HepG2 (cell line): ENCODE measurements at regions not wholly inside any gene's neighbourhood (a gene's known extent, or its start where the extent isn't known, plus 50 kb on each side); places are given as distances from the start of the nearest gene placed in this dataset.

Source experiments
- ARID5B ChIP-seq: IDR thresholded peaks from 2 replicates; pipeline ENCODE4 v1.4.0; 2020; ENCODE audit warnings: mild to moderate bottlenecking, missing genetic modification reagents
- CENPT ChIP-seq: sonication (generic); formaldehyde crosslinking; IDR thresholded peaks from 2 replicates; pipeline ENCODE4 v1.8.0; 2022; ENCODE audit warnings: low read depth, mild to moderate bottlenecking, moderate library complexity, missing genetic modification reagents
- FOXJ3 ChIP-seq: sonication (generic); formaldehyde crosslinking; IDR thresholded peaks from 2 replicates; pipeline ENCODE4 v1.4.0; 2020; ENCODE audit warnings: missing genetic modification reagents, mild to moderate bottlenecking, borderline replicate concordance
- HOXD1 ChIP-seq: sonication (generic); formaldehyde crosslinking; IDR thresholded peaks from 2 replicates; pipeline ENCODE4 v1.5.0; 2020; ENCODE audit warnings: missing genetic modification reagents
- IKZF4 ChIP-seq: sonication (generic); formaldehyde crosslinking; IDR thresholded peaks from 2 replicates; pipeline ENCODE4 v1.5.1; 2020; ENCODE audit warnings: borderline replicate concordance, mild to moderate bottlenecking, low read depth, missing genetic modification reagents; ENCODE audit errors: not compliant biosample characterization
- NPAS2 ChIP-seq: sonication (generic); formaldehyde crosslinking; IDR thresholded peaks from 2 replicates; pipeline ENCODE4 v1.8.0; 2022; ENCODE audit warnings: mild to moderate bottlenecking, missing genetic modification reagents, borderline replicate concordance
- ONECUT2 ChIP-seq: sonication (generic); formaldehyde crosslinking; IDR thresholded peaks from 2 replicates; pipeline ENCODE4 v1.4.0; 2020; ENCODE audit warnings: missing genetic modification reagents
- RFX1 ChIP-seq: fragments of 450-650 bp; IDR thresholded peaks from 2 replicates; pipeline ENCODE4 v1.6.1; 2017
- SRSF9 ChIP-seq: fragments of 200-400 bp; formaldehyde crosslinking; IDR thresholded peaks from 2 replicates; pipeline ENCODE4 v1.6.1; 2018; ENCODE audit warnings: borderline replicate concordance, mild to moderate bottlenecking, low read depth, low read length; ENCODE audit not compliant: insufficient read depth, poor library complexity, severe bottlenecking
- ZFP36L2 ChIP-seq: sonication (generic); formaldehyde crosslinking; IDR thresholded peaks from 2 replicates; pipeline ENCODE4 v1.4.0; 2020; ENCODE audit warnings: missing genetic modification reagents
- ZFP37 ChIP-seq: sonication (generic); formaldehyde crosslinking; IDR thresholded peaks from 2 replicates; pipeline ENCODE4 v1.4.0; 2020; ENCODE audit warnings: missing genetic modification reagents, borderline replicate concordance
- ZMAT3 ChIP-seq: sonication (generic); formaldehyde crosslinking; conservative IDR thresholded peaks from 2 replicates; pipeline ENCODE4 v1.7.0; 2021; ENCODE audit warnings: missing genetic modification reagents
- ZNF121 ChIP-seq: sonication (generic); formaldehyde crosslinking; IDR thresholded peaks from 2 replicates; pipeline ENCODE4 v1.5.0; 2020; ENCODE audit warnings: mild to moderate bottlenecking, missing genetic modification reagents
- ZNF431 ChIP-seq: sonication (generic); formaldehyde crosslinking; IDR thresholded peaks from 2 replicates; pipeline ENCODE4 v1.9.0; 2022; ENCODE audit warnings: missing genetic modification reagents, low read depth, mild to moderate bottlenecking, borderline replicate concordance
- ZNF737 ChIP-seq: sonication (generic); formaldehyde crosslinking; IDR thresholded peaks from 2 replicates; pipeline ENCODE4 v1.5.0; 2020; ENCODE audit warnings: missing genetic modification reagents, mild to moderate bottlenecking, borderline replicate concordance
- ZNF766 ChIP-seq: sonication (generic); formaldehyde crosslinking; IDR thresholded peaks from 2 replicates; pipeline ENCODE4 v1.5.0; 2020; ENCODE audit warnings: missing genetic modification reagents, borderline replicate concordance
- ZNF788 ChIP-seq: sonication (generic); formaldehyde crosslinking; IDR thresholded peaks from 2 replicates; pipeline ENCODE4 v1.5.0; 2020; ENCODE audit warnings: mild to moderate bottlenecking, missing genetic modification reagents, borderline replicate concordance
- TF ChIP-seq, protein P1 (sequence below): sonication (generic); formaldehyde crosslinking; IDR thresholded peaks from 2 replicates; pipeline ENCODE4 v1.8.0; 2022; ENCODE audit warnings: mild to moderate bottlenecking, missing genetic modification reagents, moderate library complexity
- TF ChIP-seq, protein P2 (sequence below): sonication (generic); formaldehyde crosslinking; conservative IDR thresholded peaks from 2 replicates; pipeline ENCODE4 v1.8.0; 2022; ENCODE audit warnings: low read depth, missing genetic modification reagents
- TF ChIP-seq, protein P3 (sequence below): IDR thresholded peaks from 2 replicates; pipeline ENCODE4 v1.6.1; 2016; ENCODE audit warnings: mild to moderate bottlenecking
- TF ChIP-seq, protein P4 (sequence below): sonication (generic); formaldehyde crosslinking; IDR thresholded peaks from 2 replicates; pipeline ENCODE4 v1.8.1; 2023; ENCODE audit warnings: mild to moderate bottlenecking, missing genetic modification reagents

GRCh38 chr2:42979416-42979869, 187.1 kb upstream of the HAAO start (continued):
- TF ChIP-seq ONECUT2 (CRISPR knock-in tag) (peak; percentile 91), FOXJ3 (peak; percentile 96), ZNF737 (CRISPR knock-in tag) (no peak), ZFP36L2 (CRISPR knock-in tag) (peak; percentile 48; the same call in 1 of the 2 replicates), ZNF766 (CRISPR knock-in tag) (peak; percentile 28), ZFP37 (CRISPR knock-in tag) (peak; percentile 60; the same call in 1 of the 2 replicates), ARID5B (CRISPR knock-in tag) (peak; percentile 91; the same call in 1 of the 2 replicates), SRSF9 (no peak), ZNF788 (CRISPR knock-in tag) (peak; percentile 28), NPAS2 (CRISPR knock-in tag) (no peak), IKZF4 (CRISPR knock-in tag) (no peak), CENPT (CRISPR knock-in tag) (no peak), ZNF121 (peak; percentile 97), RFX1 (no peak), ZNF431 (CRISPR knock-in tag) (peak; percentile 64), HOXD1 (CRISPR knock-in tag) (peak; percentile 89), ZMAT3 (CRISPR knock-in tag) (0 out of 2 replicates have a peak, but pooled peaks have one; percentile 48)
- TF ChIP-seq, protein P1, sequence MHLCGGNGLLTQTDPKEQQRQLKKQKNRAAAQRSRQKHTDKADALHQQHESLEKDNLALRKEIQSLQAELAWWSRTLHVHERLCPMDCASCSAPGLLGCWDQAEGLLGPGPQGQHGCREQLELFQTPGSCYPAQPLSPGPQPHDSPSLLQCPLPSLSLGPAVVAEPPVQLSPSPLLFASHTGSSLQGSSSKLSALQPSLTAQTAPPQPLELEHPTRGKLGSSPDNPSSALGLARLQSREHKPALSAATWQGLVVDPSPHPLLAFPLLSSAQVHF (CRISPR knock-in tag), result 0 out of 2 replicates have a peak, but pooled peaks have one; percentile 50
- TF ChIP-seq, protein P2, sequence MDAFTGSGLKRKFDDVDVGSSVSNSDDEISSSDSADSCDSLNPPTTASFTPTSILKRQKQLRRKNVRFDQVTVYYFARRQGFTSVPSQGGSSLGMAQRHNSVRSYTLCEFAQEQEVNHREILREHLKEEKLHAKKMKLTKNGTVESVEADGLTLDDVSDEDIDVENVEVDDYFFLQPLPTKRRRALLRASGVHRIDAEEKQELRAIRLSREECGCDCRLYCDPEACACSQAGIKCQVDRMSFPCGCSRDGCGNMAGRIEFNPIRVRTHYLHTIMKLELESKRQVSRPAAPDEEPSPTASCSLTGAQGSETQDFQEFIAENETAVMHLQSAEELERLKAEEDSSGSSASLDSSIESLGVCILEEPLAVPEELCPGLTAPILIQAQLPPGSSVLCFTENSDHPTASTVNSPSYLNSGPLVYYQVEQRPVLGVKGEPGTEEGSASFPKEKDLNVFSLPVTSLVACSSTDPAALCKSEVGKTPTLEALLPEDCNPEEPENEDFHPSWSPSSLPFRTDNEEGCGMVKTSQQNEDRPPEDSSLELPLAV, result no peak
- TF ChIP-seq, protein P3, sequence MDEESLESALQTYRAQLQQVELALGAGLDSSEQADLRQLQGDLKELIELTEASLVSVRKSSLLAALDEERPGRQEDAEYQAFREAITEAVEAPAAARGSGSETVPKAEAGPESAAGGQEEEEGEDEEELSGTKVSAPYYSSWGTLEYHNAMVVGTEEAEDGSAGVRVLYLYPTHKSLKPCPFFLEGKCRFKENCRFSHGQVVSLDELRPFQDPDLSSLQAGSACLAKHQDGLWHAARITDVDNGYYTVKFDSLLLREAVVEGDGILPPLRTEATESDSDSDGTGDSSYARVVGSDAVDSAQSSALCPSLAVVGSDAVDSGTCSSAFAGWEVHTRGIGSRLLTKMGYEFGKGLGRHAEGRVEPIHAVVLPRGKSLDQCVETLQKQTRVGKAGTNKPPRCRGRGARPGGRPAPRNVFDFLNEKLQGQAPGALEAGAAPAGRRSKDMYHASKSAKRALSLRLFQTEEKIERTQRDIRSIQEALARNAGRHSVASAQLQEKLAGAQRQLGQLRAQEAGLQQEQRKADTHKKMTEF (CRISPR knock-in tag), result peak; percentile 98
- TF ChIP-seq, protein P4, sequence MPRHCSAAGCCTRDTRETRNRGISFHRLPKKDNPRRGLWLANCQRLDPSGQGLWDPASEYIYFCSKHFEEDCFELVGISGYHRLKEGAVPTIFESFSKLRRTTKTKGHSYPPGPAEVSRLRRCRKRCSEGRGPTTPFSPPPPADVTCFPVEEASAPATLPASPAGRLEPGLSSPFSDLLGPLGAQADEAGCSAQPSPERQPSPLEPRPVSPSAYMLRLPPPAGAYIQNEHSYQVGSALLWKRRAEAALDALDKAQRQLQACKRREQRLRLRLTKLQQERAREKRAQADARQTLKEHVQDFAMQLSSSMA (CRISPR knock-in tag), result no peak
